ENCODE measurements at regions not wholly inside any gene's neighbourhood (a gene's known extent, or its start where the extent isn't known, plus 50 kb on each side); places are given as distances from the start of the nearest gene placed in this dataset.

GRCh38 chr14:96688629-96689028 lies 108.6 kb upstream of the VRK1 start:
- TF ChIP-seq POLR2A (IDR thresholded peaks at IDR 0.05; ENCODE audit: low read depth, low read length) (no peak), TAF1 (IDR thresholded peaks at IDR 0.05; ENCODE audit: low read depth, low read length) (no peak)

All from GM12891 (cell line).